HG02642 (cell line): ENCODE measurements at regions not wholly inside any gene's neighbourhood (a gene's known extent, or its start where the extent isn't known, plus 50 kb on each side); places are given as distances from the start of the nearest gene placed in this dataset.

Experiments used
- ATAC-seq: cut with Tn5 transposase; IDR thresholded peaks from one replicate; pipeline ENCODE4 v1.9.1; 2021; ENCODE audit warnings: mild to moderate bottlenecking; ENCODE audit not compliant: unreplicated experiment, poor library complexity

DNA sequence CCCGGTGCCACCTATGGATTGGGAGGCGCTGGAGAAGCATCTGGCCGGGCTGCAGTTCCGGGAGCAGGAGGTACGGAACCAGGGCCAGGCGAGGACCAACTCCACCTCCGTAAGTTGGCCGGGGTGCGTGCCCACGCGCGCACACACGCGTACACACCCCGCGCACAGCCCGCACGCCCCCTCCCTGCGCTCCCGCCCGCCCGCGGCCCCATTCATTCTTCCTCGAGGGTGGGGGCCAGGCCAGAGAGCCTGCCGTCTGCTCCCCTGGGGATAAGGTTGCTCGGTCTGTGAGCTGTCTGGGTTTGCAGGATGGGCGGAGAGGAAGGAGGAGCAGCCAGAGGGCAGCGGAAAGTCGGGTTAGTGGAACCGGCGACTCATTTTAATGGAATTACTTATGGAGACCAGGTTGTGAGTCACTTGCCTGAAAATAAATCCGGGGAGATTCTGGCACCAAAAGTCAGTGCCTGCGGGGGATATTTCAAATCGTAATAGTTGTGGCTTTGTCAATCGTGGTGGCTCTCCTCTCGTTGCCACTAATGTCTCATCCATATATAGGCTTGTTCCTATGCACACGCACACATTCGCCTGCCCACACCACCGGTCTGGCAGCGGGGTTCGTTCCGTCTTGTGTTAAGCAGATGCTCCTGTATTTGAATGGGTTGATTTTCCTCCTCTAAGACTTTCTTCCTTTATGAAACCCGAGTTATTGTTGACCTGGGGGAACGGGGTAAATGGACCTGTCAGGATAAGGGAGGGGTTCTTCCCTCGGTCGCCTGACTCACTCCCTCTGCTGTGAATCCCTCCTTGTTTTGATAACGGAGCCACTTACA lies 223.4 kb upstream of the IL12A start:
- ATAC-seq: no peak

- no peak for ATAC-seq
Observed at GRCh38 chr3:159765860-159766294, 222.8 kb upstream of the IL12A start.

GRCh38 chr3:159766563-159767185 lies 222.0 kb upstream of the IL12A start:
- no peak for ATAC-seq

- no peak for ATAC-seq
Observed at GRCh38 chr3:159770998-159771397, 217.6 kb upstream of the IL12A start.

DNA sequence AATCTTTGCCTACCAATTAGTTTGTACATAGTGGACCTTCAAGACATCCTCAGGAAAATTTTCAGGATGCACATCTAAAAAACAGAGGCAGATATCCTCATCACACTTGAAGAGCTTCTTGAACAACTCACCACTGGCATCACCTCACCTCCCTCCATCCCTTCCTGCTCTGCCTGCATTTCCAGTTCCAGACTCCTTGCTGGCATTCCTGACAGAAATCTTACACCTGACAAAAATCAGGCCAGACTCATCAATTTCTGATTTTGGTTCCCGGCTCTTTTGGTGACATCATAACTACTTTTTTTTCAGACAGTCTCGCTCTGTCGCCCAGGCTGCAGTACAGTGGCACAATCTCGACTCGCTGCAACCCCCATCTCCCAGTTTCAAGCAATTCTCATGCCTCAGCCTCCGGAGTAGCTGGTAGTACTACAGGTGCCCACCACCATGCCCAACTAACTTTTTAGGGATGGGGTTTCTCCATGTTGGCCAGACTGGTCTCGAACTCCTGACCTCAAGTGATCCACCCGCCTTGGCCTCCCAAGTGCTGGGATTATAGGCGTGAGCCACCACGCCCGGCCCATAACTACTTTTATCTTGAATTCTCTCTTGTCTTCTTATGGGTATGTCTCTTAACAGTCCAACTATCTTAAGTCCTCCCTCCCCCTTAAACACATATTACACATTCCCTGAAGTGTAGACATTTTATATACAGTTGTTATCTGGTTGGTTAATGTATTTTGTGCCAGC lies 216.6 kb upstream of the IL12A start:
- no peak for ATAC-seq

GRCh38 chr3:159773706-159774105 lies 214.9 kb upstream of the IL12A start:
- no peak for ATAC-seq

- no peak for ATAC-seq
Observed at GRCh38 chr3:159775372-159775961, 213.2 kb upstream of the IL12A start.

DNA sequence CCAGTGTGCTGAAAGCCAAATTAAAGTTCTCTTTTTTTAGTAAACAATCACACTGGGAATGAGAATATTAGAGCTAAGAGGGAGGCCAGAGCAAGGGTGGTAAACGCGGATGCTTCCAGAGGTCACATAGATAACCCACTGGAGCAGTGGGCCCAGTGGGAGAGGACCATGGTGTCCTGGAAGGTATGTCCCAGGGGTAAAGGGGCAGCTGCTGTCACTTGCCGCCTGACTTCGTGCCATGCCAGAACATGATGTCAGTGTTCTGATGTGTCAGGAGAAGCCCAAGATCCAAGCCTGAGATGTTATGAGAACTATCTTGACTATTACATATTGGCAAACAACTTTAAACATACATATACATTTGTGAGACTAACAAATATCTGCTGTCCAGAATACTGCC lies 211.9 kb upstream of the IL12A start:
- ATAC-seq: no peak

- ATAC-seq: no peak
Observed at GRCh38 chr3:159779883-159780282, 208.8 kb upstream of the IL12A start.

DNA sequence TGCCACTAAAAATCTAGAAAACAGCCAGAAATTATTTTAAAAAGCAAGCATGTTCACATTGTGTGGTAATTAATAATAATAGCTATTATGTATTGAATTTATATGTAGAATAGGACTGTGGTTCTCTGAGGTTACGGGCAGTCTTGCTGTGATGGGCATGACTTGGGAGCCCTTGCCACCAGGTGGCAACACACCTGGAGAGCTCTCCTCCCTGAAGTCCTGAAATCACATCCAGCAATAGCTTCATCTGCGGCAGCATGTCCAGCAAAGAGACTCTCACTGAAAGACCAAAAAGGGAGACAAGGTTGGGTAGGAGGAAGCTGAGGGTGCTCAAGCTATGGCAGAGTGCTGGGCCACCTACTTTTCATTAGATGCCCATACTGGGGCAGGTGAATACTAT lies 206.8 kb upstream of the IL12A start:
- no peak for ATAC-seq

GRCh38 chr3:159782724-159783421 lies 205.8 kb upstream of the IL12A start:
- ATAC-seq: no peak

DNA sequence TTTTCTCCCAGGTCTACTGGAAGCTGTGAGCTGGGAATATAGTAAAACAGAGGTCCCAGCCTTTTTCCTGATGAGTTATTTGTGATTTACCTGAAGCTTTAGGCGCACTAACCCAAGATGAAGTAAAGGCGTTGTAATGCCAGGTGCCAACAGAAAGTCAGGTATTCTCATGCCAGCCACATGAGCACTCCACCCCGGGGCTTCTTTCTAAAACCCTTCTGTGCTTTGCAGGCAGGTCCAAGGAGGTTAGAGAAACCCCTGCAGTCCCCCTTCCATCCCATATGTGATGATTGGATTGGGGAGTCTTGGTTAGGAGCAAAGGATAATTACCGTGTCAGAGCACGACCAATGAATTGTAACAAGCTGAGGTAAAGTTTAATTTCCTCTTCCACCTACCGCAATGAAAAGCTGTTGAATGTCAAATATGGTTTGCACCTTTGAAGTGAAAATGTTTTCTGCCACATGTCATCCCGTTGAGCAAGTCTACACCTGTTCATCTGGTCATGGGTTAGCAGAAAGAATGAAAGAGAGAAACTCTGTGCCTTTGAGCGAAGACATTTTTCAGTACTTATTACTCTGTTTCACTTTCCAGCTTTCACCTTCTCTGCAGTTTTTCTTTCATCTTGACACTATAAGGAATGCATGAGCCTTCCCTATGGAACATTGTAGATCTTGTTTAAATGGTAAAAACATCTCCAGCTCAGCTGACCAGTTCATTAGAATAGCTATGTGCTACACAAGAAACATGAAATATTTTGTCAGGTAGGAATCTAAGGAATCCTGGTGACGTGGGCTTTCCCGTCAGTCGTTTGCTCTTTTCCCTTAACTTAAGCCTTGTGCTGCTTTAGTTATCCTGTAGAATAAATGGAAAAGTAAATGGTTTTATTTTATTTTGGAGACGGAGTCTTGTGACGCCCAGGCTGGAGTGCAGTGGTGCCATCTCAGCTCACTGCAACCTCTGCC lies 204.6 kb upstream of the IL12A start:
- peak; percentile 59 for ATAC-seq

GRCh38 chr3:159785273-159785708 lies 203.3 kb upstream of the IL12A start:
- ATAC-seq: no peak

GRCh38 chr3:159786489-159787177 lies 202.0 kb upstream of the IL12A start:
- no peak for ATAC-seq

GRCh38 chr3:159787178-159787574 lies 201.5 kb upstream of the IL12A start:
- ATAC-seq: no peak

DNA sequence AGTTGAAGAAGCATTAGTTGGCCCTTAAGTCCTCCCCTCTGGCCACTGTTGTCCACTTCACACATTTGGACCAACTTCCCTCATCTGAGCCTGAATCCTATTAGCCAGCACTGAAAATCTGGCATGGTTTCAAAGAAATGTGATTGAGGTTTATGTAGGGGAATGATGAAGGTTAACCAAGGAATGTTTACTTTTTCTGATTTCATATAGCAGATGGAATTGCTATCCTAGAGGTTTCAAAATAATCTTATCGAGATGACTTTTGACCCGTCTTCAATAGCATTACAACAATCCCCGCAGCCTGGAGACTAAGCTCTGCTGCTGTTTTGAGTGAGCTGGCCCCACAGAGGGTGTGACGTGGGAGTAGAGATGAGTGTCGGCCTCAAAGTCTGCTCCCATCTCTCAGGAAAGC lies 200.8 kb upstream of the IL12A start:
- ATAC-seq: no peak

GRCh38 chr3:159788291-159788690 lies 200.3 kb upstream of the IL12A start:
- ATAC-seq: no peak

- ATAC-seq: no peak
Observed at GRCh38 chr3:159789017-159789416, 199.6 kb upstream of the IL12A start.
